ENCODE measurements at regions not wholly inside any gene's neighbourhood (a gene's known extent, or its start where the extent isn't known, plus 50 kb on each side); places are given as distances from the start of the nearest gene placed in this dataset.

DNA sequence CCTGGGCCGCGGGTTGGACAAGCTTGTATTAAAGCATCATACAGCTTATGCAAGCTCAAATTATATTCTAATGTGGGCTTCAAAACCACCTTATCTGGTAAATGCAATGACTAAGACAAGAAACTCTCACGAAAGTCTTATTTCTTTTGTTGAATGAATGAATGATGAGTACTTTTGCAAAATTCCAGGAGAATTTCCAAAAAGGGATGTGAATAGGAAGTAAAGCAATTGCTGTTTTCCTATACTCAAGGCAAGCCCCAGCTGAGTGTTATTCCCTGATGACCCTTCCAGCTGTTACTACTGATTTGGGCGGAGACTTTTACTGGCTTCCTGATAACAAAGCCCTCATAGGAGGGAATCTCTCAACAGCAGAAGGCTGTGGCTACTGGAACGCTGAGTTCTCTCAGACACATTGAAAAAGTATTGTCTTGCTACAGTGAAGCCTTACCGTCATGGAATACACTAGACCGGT is 162.8 kb downstream of the SREK1 start:
- no peak for DNase-seq

DNA sequence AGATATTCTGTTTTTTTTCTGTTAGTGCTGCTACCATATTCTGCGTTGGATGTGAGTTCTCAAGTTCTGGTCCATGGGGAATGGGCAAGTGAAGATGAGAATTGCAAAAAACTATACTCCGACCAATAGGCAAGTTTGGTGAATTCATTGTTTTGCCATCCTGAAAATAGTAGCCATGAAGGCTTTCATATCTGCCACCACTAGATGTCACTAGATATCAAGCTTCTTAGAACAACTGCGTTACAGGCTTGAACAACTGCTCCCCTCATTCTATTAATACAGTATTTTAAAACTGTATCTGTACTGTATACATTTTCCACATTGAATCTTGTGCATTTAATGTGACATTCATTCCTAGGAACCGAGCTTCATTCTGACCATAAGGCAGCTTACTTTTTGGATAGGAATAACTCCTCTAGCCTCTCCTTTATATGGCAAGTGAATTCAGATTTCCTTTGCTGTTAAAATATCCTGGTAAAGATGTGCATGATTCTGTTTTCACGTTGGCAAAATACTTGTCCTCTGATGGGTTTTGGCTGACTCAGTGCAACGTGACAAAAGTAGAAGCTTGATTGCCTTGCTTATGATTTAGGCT is 163.6 kb downstream of the SREK1 start:
- DNase-seq, result no peak

DNA sequence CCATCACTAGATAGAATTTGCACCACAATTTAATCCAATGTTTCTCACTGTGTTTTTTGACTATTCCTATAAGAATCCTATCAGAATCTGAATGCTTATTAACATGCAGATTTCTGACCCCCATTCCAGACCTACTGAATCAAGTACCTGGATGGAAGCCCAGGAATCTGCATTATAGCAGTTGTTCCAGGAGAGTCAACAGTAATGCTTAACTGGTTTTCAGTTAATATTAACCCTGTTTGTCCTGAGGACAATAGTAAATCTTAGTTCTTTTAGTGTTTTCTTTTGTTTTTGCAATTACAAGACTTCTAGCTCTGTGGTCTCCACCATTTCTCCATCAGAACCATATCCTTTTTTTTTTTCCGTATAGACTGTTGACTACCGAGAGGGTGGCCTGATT is 168.2 kb downstream of the SREK1 start:
- DNase-seq, result no peak

DNA sequence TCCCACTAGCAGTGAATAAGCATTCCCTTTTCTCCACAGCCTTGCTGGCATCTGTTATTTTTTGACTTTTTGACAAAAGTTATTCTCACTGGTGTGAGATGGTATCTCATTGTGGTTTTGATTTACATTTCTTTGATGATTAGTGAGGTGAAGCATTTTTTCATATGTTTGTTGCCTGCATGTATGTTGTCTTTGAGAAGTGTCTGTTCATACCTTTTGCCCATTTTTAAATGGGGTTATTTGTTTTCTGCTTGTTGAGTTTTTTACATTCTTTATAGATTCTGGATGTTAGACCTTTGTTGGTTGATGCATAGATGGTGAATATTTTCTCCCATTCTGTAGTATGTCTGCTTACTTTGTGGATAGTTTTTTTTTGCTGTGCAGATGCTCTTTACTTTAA is 171.7 kb downstream of the SREK1 start:
- no peak for DNase-seq

DNA sequence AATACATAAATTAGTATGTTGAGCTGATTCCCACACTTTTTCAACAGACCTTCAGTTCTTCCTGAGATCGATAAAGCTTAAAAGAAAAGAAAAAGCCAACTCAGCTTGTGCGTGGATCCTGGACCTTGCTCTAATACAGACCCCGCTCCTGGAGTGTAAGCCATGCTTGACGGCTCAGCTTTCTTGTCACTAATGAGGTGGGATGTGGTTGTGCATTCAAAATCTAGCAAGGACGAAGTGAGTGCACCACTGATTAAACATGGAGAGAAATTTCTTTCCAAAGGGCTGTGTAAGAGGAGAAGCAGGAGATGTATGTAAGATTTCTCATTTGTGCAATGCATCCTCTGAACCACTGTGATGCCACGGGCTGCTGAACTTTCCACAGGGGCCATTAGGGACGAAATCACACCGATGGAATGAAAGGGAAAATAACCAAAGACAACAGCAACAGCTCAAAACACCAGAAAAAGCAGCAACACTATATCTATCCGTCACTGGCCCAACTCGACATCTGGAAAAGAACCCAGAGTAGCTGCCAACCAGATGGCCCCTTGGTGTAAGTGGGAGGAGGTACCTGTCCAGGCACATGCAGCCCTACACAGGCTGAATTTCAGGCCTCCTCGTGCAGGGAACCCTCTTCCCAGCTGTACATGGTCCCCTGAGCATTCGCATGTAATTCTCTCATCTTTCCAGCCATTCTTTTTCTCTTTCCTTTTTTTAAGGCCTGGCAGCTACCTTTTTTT is 178.9 kb downstream of the SREK1 start:
- DNase-seq, result no peak

DNA sequence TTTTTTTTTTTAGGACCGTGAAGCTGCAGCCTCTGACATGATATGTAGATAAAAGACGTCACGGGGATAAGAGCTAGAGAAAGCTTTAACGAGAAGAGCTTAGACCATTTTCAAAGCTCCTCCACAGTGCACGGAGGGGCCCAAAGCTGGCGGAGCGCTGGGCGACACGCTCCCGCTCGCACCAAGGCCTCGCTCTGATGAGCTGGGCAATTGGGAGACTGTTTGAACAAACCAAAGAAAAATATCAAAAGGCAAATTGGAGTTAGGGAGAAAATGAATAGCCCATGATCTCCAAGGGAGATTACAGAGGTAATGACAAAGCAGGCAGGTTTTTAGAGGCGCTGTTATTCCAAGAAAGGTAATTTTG is 179.4 kb downstream of the SREK1 start:
- DNase-seq, result no peak

DNA sequence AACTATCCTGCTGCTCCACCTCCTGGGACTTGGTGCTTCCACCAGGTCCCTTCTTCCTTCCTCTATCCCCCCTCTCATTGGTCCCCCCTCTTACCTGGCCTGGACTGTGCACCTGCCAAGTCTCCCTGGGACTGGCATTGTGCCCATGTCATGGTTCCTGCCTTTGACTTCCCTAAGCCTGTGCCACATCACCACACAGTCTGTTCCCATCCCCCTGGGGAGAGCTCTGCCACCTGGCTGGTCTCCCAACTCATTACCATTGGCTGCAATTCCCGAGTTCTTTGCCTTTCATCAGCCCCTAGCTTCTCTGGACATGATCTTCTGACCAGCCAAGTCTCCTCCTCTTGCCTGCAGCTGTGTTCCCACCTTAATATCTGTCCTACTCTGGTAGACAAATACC is 180.3 kb downstream of the SREK1 start:
- DNase-seq, result no peak

DNA sequence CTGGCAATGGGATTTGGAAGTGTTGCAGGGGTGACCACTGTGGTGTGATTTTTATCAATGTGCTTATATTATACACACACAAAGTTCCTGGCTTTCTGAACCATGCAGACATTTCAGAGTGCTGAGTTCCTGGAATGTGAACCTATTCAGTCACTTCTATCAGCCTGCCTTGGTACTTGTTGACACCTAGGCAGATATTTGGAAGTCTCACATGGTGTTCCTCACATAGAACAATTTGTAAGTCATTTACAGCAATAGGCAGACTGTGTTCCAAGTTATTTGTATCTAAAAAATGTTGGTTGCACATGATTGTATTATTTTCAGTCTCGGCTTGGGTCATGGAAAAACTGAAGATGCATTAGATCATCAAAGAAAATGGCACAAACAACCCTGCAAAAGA is 182.2 kb downstream of the SREK1 start:
- no peak for DNase-seq

DNA sequence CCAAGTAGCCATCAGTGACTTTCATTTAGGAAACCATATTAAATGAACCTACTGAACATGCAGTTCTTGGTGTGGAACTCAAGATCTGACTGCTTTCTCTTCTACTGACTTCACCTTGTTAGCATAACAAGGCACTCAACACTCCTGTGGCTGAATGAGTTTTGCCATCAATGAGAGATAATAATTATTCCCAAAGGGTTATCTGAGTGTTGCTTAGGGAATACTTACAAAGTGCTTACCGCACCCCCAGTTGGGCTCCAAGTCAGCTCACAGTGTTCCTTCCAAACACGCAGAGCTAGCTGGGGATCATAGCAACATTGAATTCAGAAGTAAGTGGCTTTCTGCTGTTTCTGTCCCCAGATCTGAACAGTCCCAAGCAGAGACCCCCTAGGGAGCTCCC is 182.9 kb downstream of the SREK1 start:
- no peak for DNase-seq

DNA sequence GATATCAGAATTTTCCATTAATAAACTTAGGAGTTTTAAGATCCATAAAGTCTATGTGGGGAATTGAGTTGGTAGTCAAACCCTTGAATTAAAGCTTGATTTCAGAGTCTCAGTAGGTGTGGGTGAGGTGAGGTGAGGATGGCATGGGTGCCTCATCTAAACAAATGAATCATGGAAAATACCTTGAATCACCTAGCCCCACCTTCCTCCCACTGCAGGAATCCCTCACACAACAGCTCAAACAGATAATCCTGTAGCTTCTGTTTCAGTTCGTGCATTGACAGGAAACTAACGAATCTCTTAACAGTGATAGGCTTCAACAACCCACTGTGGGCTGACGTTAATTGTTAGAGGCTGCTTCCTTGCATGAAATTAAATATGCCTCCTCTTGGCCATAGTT is 185.0 kb downstream of the SREK1 start:
- DNase-seq, result no peak

DNA sequence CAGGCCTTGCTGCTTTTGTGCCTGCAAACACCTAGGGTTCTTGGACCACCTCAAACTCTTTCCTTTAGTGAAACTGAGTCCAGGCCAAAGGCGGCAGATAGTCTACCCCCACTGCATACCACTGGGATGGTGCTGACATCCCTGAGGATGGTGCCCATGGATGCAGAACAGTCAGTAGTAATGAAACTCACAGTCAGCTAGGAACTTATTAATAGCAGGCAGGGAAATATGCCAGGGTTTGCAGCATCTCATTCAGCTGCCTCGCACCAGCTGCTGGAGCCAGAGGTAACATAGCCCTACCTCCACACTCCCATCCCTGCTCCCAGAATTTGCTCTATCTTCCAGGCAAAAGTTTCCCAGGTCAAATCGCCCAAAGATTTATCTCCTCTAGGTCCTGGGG is 189.1 kb downstream of the SREK1 start:
- DNase-seq, result no peak

DNA sequence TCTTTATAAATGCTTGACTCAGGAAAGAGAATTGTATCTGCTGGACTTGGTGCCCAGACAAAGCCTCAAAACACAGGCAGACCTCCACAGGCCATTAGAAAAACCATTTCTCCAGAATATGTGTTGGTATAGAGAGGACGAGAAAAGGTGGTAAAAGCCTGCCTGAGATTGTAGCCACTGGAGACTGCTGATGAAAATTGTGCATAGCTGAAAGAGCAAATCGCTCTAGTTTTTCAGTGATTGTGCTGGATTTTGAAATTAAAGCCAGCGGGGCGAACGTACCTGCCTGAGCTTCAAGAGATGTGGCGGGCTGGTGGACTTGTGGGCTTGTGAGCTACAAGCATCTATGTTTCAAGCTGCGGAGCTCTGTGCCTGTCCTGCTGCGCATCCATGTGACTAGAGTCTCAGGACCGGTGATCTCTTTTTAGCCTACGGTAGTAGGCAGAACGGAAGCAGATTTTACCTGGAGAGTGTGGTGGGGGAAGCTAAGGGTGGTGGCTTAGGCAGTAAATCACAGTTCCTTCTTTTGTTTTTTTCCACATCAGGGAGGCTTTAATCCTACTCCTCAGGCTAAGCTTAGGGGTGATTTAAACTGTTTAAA is 193.6 kb downstream of the SREK1 start:
- DNase-seq, result no peak

DNA sequence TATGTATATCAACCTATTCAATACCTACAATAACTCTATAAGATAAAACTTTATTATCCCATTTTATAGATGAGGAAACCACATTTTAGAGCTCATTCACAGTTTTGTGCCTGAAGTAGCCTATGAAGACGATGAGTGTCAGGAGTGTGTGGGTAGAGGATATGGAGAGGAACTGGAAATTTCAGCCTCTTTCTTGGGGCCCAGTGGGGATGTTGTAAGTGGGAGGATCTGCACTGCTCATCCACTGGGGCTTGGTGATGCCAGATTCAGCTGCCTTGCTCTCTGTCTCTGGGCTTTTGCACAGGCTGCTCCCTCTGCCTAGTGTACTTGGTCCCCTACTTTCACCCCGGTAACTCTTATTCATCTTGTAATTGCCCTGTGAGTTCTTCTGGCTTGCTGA is 194.7 kb downstream of the SREK1 start:
- no peak for DNase-seq

DNA sequence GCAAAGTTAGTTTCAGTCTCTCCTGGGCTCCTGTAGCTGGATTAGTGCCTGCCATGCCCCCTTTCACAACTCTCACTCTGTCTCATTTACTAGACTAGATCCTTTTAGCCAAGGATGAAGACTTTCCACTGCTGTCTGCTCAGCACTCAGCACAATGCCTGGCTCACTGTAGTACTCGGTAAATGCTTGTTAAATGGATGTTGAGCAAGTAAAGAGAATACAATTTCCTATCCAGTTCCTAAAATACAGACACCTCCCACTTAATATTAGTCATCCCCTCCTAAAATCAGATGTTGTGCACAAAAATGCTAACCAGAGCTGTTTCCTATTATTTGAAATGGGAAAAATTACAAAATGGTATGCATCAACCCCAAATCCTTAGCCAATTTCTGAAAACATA is 195.8 kb downstream of the SREK1 start:
- no peak for DNase-seq

DNA sequence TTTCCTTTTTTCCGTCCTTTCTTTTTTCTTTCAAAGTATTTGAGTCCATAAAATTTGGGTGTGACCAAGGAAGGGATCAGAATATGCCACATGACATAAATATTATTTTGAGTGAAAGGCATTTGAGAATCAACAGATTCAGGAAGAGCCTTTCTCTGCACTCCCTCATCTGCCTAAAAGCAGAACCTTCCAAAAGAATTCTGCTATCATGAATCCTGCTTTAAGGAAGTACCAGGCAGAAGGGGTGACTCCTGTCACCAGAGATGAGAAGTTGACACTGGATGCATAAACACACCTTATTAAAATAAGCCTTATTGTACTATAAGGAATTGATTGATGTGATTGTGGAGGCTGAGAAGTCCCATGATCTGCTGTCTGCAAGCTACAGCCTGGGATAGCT is 196.7 kb downstream of the SREK1 start:
- DNase-seq, result no peak

DNA sequence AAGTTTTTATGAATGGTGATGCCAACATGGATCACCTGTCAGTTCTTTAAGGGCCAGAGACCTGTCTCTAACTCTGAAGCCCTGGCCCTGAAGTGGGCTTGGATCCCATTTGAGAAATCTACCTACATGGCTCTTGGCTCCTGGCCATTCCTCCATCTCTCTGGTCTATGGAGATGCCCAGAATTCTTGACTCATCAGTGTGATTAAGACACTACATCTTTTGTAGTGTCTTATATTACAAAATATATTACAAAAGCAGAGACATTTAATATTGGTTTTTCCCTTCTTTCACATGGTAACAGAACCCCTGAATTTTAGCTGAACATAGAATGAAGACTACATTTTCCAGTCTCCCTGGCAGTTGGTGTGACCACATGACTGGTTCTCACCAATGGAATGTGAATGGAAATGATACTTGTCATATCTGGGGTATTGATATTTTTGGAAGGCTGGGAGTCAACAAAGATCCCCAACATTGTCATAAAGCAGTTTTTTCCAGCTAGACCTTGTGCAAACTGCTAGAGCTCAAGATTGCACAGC is 198.3 kb downstream of the SREK1 start:
- no peak for DNase-seq

DNA sequence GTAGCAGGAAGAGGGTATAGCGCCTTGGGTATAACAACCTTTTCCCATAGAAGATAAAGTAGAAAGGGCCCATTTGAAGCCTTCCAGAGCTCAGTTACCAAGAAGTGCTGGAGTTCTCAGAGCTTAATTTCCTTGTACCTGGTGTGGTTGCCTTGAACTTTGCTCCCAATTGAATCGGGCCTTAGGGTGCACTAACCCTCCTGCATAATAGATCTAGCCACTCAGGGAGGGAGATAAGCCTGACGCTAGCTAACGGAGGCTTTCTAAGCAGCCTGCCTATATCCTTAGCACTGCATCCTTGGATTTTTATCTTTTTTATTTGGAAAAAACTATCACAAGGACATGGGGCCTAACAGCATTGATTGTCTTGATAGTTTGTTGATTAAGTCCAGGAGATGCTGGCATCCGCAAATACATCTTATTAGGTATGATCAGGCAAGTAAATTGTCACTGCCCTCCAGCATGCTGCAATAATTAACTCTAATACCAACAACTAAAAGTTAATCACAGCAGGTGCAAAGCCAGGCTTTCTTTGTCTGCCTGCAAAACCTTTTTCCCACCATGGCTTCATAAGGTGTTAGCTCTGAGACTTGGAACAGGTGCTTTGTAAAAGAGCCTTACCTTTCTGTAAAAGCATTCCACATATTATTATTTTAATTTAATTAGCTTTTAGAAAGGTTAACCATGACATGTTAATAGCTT is 199.4 kb downstream of the SREK1 start:
- no peak for DNase-seq

DNA sequence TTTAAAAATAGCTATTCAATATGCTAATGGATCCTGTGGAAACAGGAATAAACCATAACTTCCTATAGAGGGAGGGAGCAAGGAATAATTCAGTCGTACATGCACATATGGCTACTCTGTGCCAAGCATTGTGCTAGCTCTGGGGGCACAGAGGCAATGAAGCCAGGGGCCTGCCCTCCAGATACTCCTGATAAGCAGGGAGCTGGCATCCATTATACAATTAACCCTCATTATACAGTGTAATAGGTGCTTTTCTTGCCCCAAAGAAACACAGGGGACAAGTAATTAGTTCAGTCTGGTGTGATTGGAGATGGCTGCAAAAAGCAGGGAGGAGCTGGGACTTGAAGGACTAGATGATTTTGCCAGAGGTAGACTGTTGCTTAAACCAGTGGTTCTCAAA is 200.4 kb downstream of the SREK1 start:
- DNase-seq, result no peak

DNA sequence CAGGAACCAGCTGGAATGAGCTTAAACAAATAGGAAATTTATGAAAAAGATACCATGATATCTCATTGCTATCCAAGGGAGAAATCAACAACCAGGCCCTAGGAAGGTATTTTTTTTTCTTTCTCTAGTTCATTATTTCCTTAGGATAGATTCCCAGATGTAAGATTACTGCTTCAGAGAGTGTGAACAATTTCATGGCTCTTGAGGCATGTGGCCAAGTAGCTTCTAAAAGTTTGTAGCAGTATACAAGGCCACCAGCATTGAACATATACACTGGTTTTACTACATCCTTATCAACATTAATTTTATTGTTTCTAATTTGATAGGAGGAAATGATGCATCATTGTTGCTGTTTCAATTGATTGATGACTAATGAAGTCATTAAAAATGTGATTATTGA is 201.2 kb downstream of the SREK1 start:
- no peak for DNase-seq

DNA sequence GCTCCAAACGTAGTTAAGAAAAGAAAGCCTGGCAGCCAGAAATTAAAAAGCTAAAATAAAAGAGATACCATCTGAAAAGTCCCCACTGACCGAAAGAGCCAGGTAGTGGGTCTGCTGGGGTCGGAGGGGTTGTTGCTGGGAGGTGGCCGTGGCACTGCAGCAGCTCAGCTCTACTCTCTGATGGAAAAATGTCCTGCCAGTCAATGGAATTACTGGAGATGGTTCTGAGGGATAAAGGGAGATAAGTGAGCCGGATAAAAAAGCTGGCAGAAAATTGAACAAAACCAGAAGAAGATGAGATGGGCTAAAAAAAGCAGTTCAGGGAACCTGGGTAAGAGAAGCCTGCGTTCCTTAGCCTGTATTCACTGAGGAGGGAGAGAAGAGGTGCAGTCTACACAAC is 202.8 kb downstream of the SREK1 start:
- no peak for DNase-seq

DNA sequence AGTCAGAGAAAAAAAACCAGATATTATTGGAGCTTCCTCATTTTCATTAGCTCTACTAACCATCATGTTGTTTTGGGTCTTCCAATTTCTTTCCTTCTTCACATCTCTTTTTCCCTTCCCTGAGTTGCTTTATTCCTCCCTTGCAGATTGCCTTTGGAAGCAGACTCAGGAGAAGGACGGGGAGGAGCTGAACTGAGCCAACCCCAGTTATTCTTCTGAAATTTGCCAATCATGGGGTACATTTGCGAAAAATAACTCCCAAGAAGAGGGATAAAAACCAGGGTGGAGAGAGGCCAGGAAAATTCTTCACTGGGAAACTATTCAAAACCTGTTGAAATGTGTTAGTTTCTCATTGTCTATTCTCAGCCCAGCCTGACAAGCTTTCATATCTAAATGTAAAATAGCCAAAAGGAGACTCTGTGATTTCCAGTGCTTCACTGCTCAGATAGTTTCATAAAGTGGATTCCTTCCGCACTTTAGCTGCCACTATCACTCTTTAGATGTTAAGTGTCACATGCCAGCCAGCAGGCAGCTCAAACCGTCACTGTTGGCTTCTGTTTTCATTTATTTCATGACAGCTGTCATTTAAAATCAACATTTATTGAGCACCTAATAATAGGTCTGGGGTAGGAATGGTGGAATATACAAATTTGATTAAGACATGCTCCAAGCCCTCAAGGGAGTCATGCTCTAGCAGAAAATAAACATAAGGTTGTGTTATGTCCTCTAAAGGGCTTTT is 204.5 kb downstream of the SREK1 start:
- DNase-seq, result no peak

DNA sequence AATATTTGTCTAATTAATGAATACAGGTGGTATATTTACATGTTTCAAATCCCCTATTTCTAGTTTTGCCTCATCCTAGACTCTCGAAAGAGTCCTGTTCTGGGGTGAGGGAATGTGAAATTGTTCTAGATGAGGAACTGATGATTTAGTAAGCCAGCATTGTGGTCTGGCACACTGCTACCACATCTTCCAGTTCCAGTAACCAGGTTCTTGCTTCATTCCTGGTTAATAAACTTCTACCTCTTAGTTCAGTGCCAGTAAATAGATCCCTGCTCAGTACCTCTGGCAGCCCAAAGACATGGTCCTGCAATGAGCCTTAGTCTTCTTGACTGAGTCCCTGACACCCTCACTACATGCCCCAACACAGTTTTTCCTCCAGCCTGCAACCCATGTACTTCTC is 207.7 kb downstream of the SREK1 start:
- DNase-seq, result no peak

DNA sequence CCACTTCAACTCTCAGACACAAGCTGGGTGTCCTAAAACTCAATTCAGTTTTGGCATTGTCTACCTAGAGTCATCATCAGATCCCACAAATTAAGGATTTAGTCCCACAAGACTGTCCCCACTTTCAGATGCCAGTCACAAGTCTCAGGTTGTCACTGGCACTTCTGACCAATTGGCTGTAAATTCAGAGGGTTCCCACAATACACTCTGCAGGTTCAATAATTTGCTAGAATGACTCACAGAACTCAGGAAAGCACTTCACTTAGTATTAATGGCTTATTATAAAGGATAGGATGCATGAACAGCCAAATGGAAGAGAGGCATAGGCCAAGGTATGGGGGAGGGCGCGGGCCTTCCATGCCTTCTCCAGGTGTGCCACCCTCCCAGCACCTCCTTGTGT is 209.1 kb downstream of the SREK1 start:
- no peak for DNase-seq

Measured in CD4-positive, alpha-beta T cell treated with Interleukin-6 for 4 hours (primary cell).